H1 (cell line): ENCODE measurements at regions not wholly inside any gene's neighbourhood (a gene's known extent, or its start where the extent isn't known, plus 50 kb on each side); places are given as distances from the start of the nearest gene placed in this dataset.

ENCODE experiments used
- CTCF ChIA-PET: fragments of 300-600 bp; sonication (Branson Sonifier 250); formaldehyde crosslinking; loops from one replicate; lab custom pipeline; 2021; ENCODE audit not compliant: partially characterized antibody; lab: Charles Lee
- POLR2A ChIA-PET: fragments of 300-600 bp; sonication (Branson Sonifier 250); formaldehyde crosslinking; loops from one replicate; lab custom pipeline; 2021; ENCODE audit warnings: inconsistent platforms; ENCODE audit not compliant: partially characterized antibody; lab: Charles Lee
- DNase-seq, 2 experiments: peaks; one replicate each; pipeline versions ENCODE4 v3.0.0 to v3.0.0-alpha.2; 2010 to 2022; ENCODE audit warnings: low spot score in 2 of 2, low read depth in 1 of 2, mixed read lengths in 1 of 2
- FAIRE-seq: peaks from 2 replicates; lab custom pipeline; 2011; peaks lifted over from hg19 to GRCh38; lab: Jason Lieb, UNC
- H2AFZ ChIP-seq: 2 replicates; pipeline ENCODE4 v1.8.1; 2012; ENCODE audit warnings: low read length, inconsistent platforms
- H2AK5ac ChIP-seq: 2 replicates; pipeline ENCODE4 v1.6.1; 2013; ENCODE audit warnings: low read depth, low read length
- H2BK120ac ChIP-seq: replicated peaks from 2 replicates; pipeline ENCODE3; 2013; ENCODE audit warnings: low read depth, low read length, inconsistent platforms
- H2BK12ac ChIP-seq: 2 replicates; pipeline ENCODE4 v1.6.1; 2013; ENCODE audit warnings: low read depth, low read length
- H2BK15ac ChIP-seq: 2 replicates; pipeline ENCODE4 v1.6.1; 2013; ENCODE audit warnings: low read length
- H2BK20ac ChIP-seq: 2 replicates; pipeline ENCODE4 v1.6.1; 2013; ENCODE audit warnings: low read length
- H2BK5ac ChIP-seq: 2 replicates; pipeline ENCODE4 v1.6.1; 2013; ENCODE audit warnings: low read depth, low read length
- H3K14ac ChIP-seq: 2 replicates; pipeline ENCODE4 v1.6.1; 2013; ENCODE audit warnings: inconsistent platforms; ENCODE audit not compliant: insufficient read length
- H3K18ac ChIP-seq: 2 replicates; pipeline ENCODE4 v1.6.1; 2013; ENCODE audit warnings: low read length; ENCODE audit errors: extremely low read depth
- H3K23ac ChIP-seq: 2 replicates; pipeline ENCODE4 v1.6.1; 2013; ENCODE audit warnings: inconsistent platforms; ENCODE audit not compliant: insufficient read length
- H3K23me2 ChIP-seq: 2 replicates; pipeline ENCODE4 v1.6.1; 2013; ENCODE audit warnings: low read depth, low read length
- H3K27ac ChIP-seq: 2 replicates; pipeline ENCODE4 v1.6.1; 2011; ENCODE audit warnings: low read depth, low read length, inconsistent platforms
- H3K27me3 ChIP-seq, 4 experiments: replicated peaks in 1 of 4; 1 replicate in 1 of 4; 2 replicates in 3 of 4; pipeline versions ENCODE4 v1.6.1 to v1.8.1; 2011 to 2013; ENCODE audit warnings: low read length in 3 of 4, mild to moderate bottlenecking in 3 of 4, inconsistent platforms in 2 of 4, mixed read lengths in 2 of 4, moderate library complexity in 1 of 4; ENCODE audit not compliant: control insufficient read depth in 3 of 4, insufficient read depth in 3 of 4; ENCODE audit errors: extremely low read depth in 1 of 4
- H3K36me3 ChIP-seq, 4 experiments: 2 replicates each; pipeline versions ENCODE4 v1.6.1 to v1.8.1; 2011 to 2013; ENCODE audit warnings: mild to moderate bottlenecking in 4 of 4, low read length in 3 of 4, moderate library complexity in 2 of 4, control low read depth in 1 of 4, inconsistent platforms in 1 of 4; ENCODE audit not compliant: insufficient read depth in 4 of 4, control insufficient read depth in 2 of 4
- H3K4ac ChIP-seq: replicated peaks from 2 replicates; pipeline ENCODE3; 2013; ENCODE audit warnings: low read length, low read depth, mixed read lengths, inconsistent platforms; ENCODE audit not compliant: insufficient read length
- H3K4me1 ChIP-seq, 4 experiments: replicated peaks in 1 of 4; 1 replicate in 1 of 4; 2 replicates in 3 of 4; pipeline versions ENCODE4 v1.6.1 to v1.8.1; 2011 to 2013; ENCODE audit warnings: low read length in 3 of 4, inconsistent platforms in 2 of 4, mixed read lengths in 1 of 4; ENCODE audit not compliant: insufficient read depth in 4 of 4, control insufficient read depth in 3 of 4
- H3K4me2 ChIP-seq, 2 experiments: 2 replicates each; pipeline versions ENCODE4 v1.6.1 to v1.8.1; 2011 to 2013; ENCODE audit warnings: low read depth in 2 of 2, low read length in 2 of 2, control low read depth in 1 of 2, inconsistent platforms in 1 of 2, mild to moderate bottlenecking in 1 of 2; ENCODE audit not compliant: insufficient read depth in 1 of 2
- H3K4me3 ChIP-seq, 4 experiments: fragments of 200-600, 300-600 bp in 1 of 4; sonication (generic), shearing (Covaris generic), sonication (Bioruptor Twin) in 1 of 4; 2 replicates each; pipeline versions ENCODE4 v1.5.1 to v1.8.1; 2011 to 2016; ENCODE audit warnings: low read length in 4 of 4, low read depth in 3 of 4, control low read depth in 2 of 4, inconsistent platforms in 2 of 4, mild to moderate bottlenecking in 2 of 4, mixed read lengths in 1 of 4, moderate library complexity in 1 of 4; ENCODE audit not compliant: insufficient read depth in 2 of 4; ENCODE audit errors: extremely low read depth in 1 of 4
- H3K56ac ChIP-seq: replicated peaks from 2 replicates; pipeline ENCODE3; 2013; ENCODE audit warnings: low read depth, mild to moderate bottlenecking, mixed read lengths, low read length, inconsistent platforms; ENCODE audit not compliant: insufficient read length
- H3K79me1 ChIP-seq: 2 replicates; pipeline ENCODE4 v1.6.1; 2013; ENCODE audit warnings: low read depth, low read length, control low read depth
- H3K79me2 ChIP-seq, 2 experiments: 2 replicates each; pipeline versions ENCODE4 v1.6.1 to v1.8.1; 2012 to 2013; ENCODE audit warnings: low read length in 2 of 2, mild to moderate bottlenecking in 2 of 2, inconsistent platforms in 1 of 2; ENCODE audit not compliant: insufficient read depth in 2 of 2, control insufficient read depth in 1 of 2
- H3K9ac ChIP-seq, 4 experiments: replicated peaks in 1 of 4; 1 replicate in 1 of 4; 2 replicates in 3 of 4; pipeline versions ENCODE4 v1.6.1 to v1.8.1; 2011 to 2013; ENCODE audit warnings: low read depth in 3 of 4, low read length in 3 of 4, control low read depth in 2 of 4, mild to moderate bottlenecking in 2 of 4, moderate library complexity in 2 of 4, inconsistent platforms in 1 of 4; ENCODE audit errors: extremely low read depth in 1 of 4
- H3K9me3 ChIP-seq, 2 experiments: 2 replicates each; pipeline versions ENCODE4 v1.6.1 to v1.8.1; 2012 to 2013; ENCODE audit warnings: mild to moderate bottlenecking in 2 of 2, moderate library complexity in 2 of 2, control low read depth in 1 of 2, inconsistent platforms in 1 of 2, low read depth in 1 of 2, low read length in 1 of 2, mixed read lengths in 1 of 2; ENCODE audit not compliant: insufficient read depth in 2 of 2
- H4K20me1 ChIP-seq, 2 experiments: replicated peaks in 1 of 2; 2 replicates each; pipeline versions ENCODE3 to v1.8.1; 2011 to 2013; ENCODE audit warnings: inconsistent platforms in 2 of 2, low read length in 2 of 2, mild to moderate bottlenecking in 1 of 2; ENCODE audit not compliant: insufficient read depth in 2 of 2, control insufficient read depth in 1 of 2
- H4K5ac ChIP-seq: 2 replicates; pipeline ENCODE4 v1.6.1; 2013; ENCODE audit warnings: low read length, low read depth, mixed read lengths, inconsistent platforms; ENCODE audit not compliant: insufficient read length
- H4K8ac ChIP-seq: 2 replicates; pipeline ENCODE4 v1.8.0; 2013; ENCODE audit warnings: mild to moderate bottlenecking, moderate library complexity, low read length, inconsistent platforms; ENCODE audit not compliant: insufficient read depth; ENCODE audit errors: extremely low read depth
- H4K91ac ChIP-seq: replicated peaks from 2 replicates; pipeline ENCODE3; 2013; ENCODE audit warnings: low read length, mixed read lengths, inconsistent platforms; ENCODE audit not compliant: insufficient read length
- ASH2L ChIP-seq: fragments of 200-600, 300-600 bp; sonication (generic); IDR thresholded peaks from one replicate; pipeline ENCODE4 v1.7.1; 2017; ENCODE audit warnings: low read length
- CEBPB ChIP-seq: IDR thresholded peaks from 2 replicates; pipeline ENCODE4 v1.6.1; 2012; ENCODE audit warnings: low read depth, low read length
- GTF2F1 ChIP-seq: IDR thresholded peaks from 2 replicates; pipeline ENCODE4 v1.6.1; 2012; ENCODE audit warnings: low read depth, low read length, improper control_type of control experiment, borderline replicate concordance
- KDM4A ChIP-seq: IDR thresholded peaks from one replicate; pipeline ENCODE4 v1.7.1; 2012; ENCODE audit warnings: low read depth, mild to moderate bottlenecking, moderate library complexity, low read length, inconsistent platforms; ENCODE audit not compliant: severe bottlenecking
- PHF8 ChIP-seq: fragments of 200-600 bp; sonication (generic); conservative IDR thresholded peaks from 2 replicates; pipeline ENCODE4 v1.7.1; 2012; ENCODE audit warnings: low read depth, mild to moderate bottlenecking, inconsistent platforms, low read length, moderate library complexity
- POLR2AphosphoS5 ChIP-seq: IDR thresholded peaks from 2 replicates; pipeline ENCODE4 v1.6.1; 2011; ENCODE audit warnings: low read depth, low read length
- SIX5 ChIP-seq: IDR thresholded peaks from 2 replicates; pipeline ENCODE4 v1.6.1; 2011; ENCODE audit warnings: mild to moderate bottlenecking, low read depth, low read length
- SP2 ChIP-seq: IDR thresholded peaks from 2 replicates; pipeline ENCODE4 v1.6.1; 2012; ENCODE audit warnings: mild to moderate bottlenecking, low read length, inconsistent platforms
- ZNF274 ChIP-seq: IDR thresholded peaks from 2 replicates; pipeline ENCODE4 v1.7.0; 2012; ENCODE audit warnings: low read length, borderline replicate concordance; ENCODE audit errors: extremely low read depth
- WGBS, 2 experiments: shearing (Covaris generic) in 1 of 2; methylation state at CpG; one replicate each; pipeline versions ENCODE4 v1.1.6 to v1.1.7; 2013 to 2015; ENCODE audit warnings: low lambda C conversion rate in 2 of 2, mixed read lengths in 2 of 2, inconsistent platforms in 1 of 2, low coverage in 1 of 2, missing lambda C conversion rate in 1 of 2; ENCODE audit not compliant: insufficient replicate concordance in 2 of 2, insufficient coverage in 1 of 2, insufficient read length in 1 of 2; ENCODE audit errors: extremely low coverage in 1 of 2, missing lambda C conversion rate in 1 of 2; 5-methylcytosine and 5-hydroxymethylcytosine counted together

DNA sequence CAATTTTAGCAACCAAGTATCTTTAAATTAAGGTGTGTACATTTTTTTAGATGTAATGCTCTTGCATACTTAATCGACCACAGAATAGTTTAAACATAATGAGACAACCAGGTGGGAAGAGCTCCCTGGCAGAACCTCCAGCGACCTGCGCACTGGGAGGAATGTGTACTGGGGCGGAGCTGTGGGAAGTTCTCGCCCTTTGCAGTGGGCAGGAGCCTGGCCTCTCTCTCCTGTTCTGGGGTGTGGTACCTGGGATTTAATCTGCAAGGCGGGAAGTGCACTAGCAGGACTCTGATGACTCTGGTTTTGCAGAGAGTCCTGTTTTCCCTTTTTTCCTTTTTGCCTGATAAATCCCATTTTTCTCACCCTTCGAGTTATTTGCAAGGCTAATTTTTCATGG, 150.7 kb downstream of the SLC28A3 start:
- H2BK5ac ChIP-seq = no peak overlapping the region
- H2AFZ ChIP-seq = 0 out of 2 replicates have a peak overlapping the region, but pooled peaks have one; percentile 0
- no peaks in the 10 kb centered on the region for H3K36me3 ChIP-seq
- no peak overlapping the region for H3K56ac ChIP-seq
- no peak overlapping the region for H3K14ac ChIP-seq
- DNase-seq (no peak), FAIRE-seq (no peak)
- H4K91ac ChIP-seq = no peak overlapping the region
- H2AK5ac ChIP-seq = no peak overlapping the region
- no peak overlapping the region for H3K4me3 ChIP-seq
- no peak overlapping the region for H3K4ac ChIP-seq
- no peak overlapping the region for H4K5ac ChIP-seq
- no peaks in the 10 kb centered on the region for H3K79me1 ChIP-seq
- H3K27me3 ChIP-seq = no peaks in the 10 kb centered on the region
- no peaks in the 10 kb centered on the region for H3K9me3 ChIP-seq
- no peak overlapping the region for H2BK120ac ChIP-seq
- H3K4me2 ChIP-seq = 0 out of 4 replicates have a peak overlapping the region, but pooled peaks of 1 of the 2 experiments have one; percentile 1
- H2BK20ac ChIP-seq = no peak overlapping the region
- H3K79me2 ChIP-seq = no peaks in the 10 kb centered on the region
- no peak overlapping the region for H3K18ac ChIP-seq
- H3K23ac ChIP-seq = no peak overlapping the region
- H2BK12ac ChIP-seq = no peak overlapping the region
- no peak overlapping the region for H3K9ac ChIP-seq
- POLR2A ChIA-PET = interaction anchor here (0.9 kb wide), 1 partner anchor 210 kb away, joined by 3 read pairs; the partner anchor contains the start of gene HNRNPK
- no peaks in the 10 kb centered on the region for H3K4me1 ChIP-seq
- no peak overlapping the region for H4K8ac ChIP-seq
- H2BK15ac ChIP-seq = no peak overlapping the region
- no peaks in the 10 kb centered on the region for H4K20me1 ChIP-seq
- H3K23me2 ChIP-seq = no peaks in the 10 kb centered on the region
- H3K27ac ChIP-seq = no peak overlapping the region
- CTCF ChIA-PET = interaction anchor here (0.9 kb wide), 1 partner anchor 17 kb away, joined by 7 read pairs; no protein-coding TSS in a partner anchor
- 76% methylated on average over 7 of the region's 7 CpGs; no CpG with 5 or more reads in 1 of the 2 experiments for whole genome bisulfite sequencing, 2 experiments
- no peak for TF ChIP-seq KDM4A
- no peak for TF ChIP-seq SP2
- no peak for TF ChIP-seq ZNF274
- no peak for TF ChIP-seq CEBPB
- no peak for TF ChIP-seq PHF8
- no peak for TF ChIP-seq POLR2AphosphoS5
- TF ChIP-seq SIX5 = no peak
- no peak for TF ChIP-seq GTF2F1
- no peak for TF ChIP-seq ASH2L
